Ecto neural progenitor cell (in vitro differentiated cells): ENCODE measurements at regions not wholly inside any gene's neighbourhood (a gene's known extent, or its start where the extent isn't known, plus 50 kb on each side); places are given as distances from the start of the nearest gene placed in this dataset.
A peak's percentile ranks its signal among the peaks of the same experiment; 100 is the strongest.
"Not testable (repeated sequence)": the region's sequence is repeated elsewhere in the genome, so short reads cannot be mapped to it uniquely, and the experiment has no call there.

ENCODE experiments used
- DNase-seq: peaks from one replicate; pipeline ENCODE4 v3.0.0-alpha.2; 2018; ENCODE audit warnings: low spot score

DNA sequence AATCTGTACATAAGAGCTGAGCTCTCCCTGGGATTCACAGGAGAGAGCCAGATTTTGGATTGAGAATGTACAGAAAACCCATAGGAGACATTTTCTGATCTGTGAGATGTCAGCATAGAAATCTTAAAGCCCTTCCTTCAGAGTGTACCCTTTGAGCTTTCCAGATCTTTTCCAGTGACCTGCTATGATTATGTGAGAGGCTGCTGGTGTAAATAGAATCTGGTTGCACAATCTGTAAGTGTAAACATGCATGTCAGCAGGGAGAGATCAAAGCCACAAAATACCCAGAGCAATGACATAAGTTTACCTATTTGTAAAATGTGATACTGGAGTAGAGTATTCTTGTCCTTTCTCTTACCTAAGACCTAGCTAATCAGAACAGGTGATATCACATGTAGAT, 471.9 kb downstream of the FOXD4L5 start:
- DNase-seq, result not testable (repeated sequence)

DNA sequence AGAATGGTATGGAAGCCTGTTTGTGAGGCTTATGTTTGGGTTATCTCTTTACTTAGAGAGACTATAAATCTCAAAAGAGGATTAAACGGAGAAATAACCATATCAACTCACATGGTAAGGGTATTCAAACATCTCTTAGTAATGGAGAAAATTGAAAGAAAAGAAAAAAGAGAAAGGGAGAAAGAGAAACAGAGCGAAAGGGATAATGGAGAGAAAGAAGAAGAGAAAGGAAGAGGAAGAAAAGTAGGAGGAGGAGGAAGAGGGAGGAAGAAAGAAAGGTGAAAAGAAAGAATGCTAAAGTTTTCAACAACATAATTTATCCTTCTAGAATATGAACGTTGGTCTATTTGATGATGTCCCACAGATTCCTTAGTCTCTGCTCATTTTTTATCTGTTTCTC, 506.3 kb downstream of the FOXD4L5 start:
- not testable (repeated sequence) for DNase-seq

DNA sequence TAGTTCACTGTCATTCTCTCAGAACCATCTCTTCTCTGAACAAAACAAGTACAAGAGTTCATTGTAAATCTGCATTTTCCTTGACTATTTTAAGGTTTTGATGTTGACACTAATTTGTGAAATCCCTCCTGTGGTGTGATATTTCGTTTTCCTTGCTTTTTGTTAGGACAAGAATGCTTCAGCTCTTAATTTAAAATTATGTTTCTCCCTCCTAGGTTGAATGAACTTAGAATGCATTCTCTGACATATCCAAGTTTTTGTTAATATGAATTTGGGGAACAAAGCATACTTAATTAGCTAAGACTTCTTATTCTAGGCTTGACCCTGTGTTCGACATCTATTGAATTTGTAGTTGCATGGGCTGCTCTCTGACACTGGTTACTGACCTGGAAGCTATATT, 508.7 kb downstream of the FOXD4L5 start:
- DNase-seq, result not testable (repeated sequence)

DNA sequence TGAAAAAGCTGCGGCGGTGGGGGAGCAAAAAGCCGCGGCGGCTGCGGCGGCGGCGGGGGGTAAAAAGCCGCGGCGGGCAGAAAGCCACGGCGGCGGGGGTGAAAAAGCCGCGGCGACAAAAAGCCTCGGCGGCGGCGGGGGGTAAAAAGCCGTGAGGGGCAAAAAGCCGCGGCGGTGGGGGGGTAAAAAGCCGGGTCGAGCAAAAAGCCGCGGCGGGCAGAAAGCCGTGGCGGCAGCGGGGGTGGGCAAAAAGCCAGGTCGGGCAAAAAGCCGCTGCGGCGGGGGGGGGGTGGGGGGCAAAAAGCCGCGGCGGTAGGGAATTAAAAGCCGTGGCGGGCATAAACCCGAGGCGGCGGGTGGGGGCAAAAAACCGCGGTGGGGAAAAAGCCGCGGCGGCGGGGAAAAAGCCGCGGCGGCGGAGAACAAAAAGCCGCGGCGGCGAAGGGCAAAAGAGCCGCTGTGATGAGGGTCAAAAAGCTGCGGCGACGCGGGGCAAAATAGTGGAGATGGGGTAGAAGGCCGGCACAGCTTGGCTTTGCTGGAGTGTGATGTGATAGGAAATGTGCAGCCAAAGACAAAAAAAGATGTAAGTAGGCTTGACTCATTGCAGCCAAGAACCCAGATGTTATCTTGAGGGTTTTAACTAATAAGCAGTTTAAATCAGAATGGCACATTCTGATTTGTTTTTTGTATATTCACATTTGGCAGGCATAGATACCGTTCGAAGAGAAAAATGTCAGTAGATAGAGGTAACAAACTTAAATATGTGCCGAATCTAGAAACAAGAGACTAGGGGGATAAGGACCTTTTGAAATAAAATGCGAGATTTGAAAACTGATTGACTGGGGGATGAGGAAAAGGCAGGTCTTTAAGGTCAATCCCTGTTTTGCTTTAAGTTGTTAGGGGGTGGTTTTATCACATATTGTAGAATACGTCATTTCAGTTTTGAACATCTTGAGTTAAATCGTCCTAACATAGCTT, 509.9 kb downstream of the FOXD4L5 start:
- peak; percentile 48 for DNase-seq

DNA sequence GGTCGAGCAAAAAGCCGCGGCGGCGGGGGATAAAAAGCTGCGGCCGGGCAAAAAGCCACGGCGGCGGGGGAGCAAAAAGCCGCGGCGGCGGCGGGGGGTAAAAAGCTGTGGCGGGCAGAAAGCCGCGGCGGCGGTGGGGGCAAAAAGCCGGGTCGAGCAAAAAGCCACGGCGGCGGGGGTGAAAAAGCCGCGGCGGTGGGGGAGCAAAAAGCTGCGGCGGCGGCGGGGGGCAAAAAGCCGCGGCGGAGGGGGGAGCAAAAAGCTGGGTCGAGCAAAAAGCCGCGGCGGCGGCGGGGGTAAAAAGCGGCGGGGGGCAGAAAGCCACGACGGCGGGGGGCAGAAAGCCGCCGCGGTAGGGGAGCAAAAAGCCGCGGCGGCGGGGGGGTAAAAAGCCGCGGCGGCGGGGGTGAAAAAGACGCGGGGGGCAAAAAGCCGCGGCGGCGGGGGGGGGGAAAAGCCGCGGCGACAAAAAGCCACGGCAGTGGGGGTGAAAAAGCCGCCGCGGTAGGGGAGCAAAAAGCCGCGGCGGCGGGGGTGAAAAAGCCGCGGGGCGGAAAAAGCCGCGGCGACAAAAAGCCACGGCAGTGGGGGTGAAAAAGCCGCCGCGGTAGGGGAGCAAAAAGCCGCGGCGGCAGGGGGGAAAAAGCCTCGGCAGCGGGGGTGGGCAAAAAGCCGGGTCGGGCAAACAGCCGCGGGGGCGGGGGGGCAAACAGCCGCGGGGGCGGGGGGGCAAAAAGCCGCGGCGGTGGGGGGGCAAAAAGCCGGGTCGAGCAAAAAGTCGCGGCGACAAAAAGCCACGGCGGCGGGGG, 510.8 kb downstream of the FOXD4L5 start:
- DNase-seq, result peak; percentile 69

DNA sequence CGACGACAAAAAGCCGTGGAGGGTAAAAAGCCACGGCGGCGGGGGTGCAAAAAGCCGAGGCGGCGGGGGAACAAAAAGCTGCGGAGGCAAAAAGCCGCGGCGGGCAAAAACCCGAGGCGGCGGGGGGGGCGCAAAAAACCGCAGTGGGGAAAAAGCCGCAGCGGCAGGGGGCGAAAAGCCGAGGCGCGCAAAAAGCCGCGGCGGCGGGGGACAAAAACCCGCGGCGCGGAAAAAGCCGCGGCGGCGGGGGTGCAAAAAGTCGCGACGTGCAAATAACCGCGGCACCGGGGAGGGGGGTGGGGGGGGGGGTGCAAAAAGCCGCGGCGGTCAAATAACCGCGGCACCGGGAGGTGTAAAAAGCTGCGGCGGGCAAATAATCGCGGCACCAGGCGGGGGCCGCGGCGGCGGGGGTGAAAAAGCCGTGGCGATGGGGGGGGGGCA, 511.5 kb downstream of the FOXD4L5 start:
- DNase-seq, result peak; percentile 51

DNA sequence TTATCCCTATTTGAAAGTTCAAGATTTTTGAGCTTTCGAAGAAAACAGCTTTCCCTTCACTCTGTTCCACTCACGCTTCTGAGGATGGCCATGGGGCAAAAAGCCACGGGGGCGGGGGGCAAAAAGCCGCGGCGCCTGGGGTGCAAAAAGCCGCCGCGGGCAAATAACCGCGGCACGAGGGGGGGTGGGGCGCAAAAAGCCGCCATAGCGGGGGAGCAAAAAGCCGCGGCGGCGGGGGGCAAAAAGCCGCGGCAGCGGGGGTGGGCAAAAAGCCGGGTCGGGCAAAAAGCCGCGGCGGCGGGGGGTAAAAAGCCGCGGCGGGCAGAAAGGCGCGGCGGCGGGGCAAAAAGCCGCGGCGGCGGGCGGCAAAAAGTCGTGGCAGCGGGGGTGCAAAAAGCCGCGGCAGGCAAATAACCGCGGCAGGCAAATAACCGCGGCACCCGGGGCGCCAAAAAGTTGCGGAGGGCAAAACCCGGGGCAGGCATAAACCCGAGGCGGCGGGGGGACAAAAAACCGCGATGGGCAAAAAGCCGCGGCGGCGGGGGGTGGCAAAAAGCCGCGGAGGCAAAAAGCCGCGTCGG, 512.2 kb downstream of the FOXD4L5 start:
- DNase-seq, result peak; percentile 48

DNA sequence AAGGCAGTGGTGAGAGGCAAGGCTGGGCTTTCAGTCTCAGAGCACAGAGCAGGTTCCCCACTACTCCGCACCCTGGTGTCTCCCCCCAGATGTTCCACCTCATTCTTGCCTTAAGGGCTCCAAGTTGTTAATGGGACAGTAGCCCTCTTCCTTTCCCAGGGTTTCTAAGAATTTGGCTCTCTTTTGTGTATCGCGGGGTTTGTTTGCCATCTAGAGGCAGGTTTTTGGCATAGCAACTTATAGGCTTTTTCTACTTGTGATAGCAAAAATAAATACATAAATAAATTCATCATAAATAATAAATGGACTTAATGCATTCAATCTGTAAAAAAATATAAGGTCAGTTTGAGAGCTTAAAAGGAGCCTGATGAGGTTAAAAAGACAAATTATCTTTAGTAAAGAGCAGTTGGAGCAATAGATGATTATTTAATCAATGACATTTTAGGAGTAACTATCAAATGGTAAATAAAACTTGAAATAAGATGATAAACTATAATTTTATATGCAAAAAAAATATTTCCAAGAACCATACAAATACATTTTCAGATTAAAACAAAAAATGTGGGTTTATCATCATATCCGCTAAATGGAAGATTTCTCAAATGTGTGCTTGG, 512.8 kb downstream of the FOXD4L5 start:
- DNase-seq, result not testable (repeated sequence)
